PC-9 (cell line): ENCODE measurements at regions not wholly inside any gene's neighbourhood (a gene's known extent, or its start where the extent isn't known, plus 50 kb on each side); places are given as distances from the start of the nearest gene placed in this dataset.
"Not testable (repeated sequence)": the region's sequence is repeated elsewhere in the genome, so short reads cannot be mapped to it uniquely, and the experiment has no call there.

ENCODE experiments used
- EZH2 ChIP-seq: fragments of 200-600 bp; sonication (generic); IDR thresholded peaks from 2 replicates; pipeline ENCODE4 v1.8.0; 2017; ENCODE audit warnings: antibody characterized with exemption, low read depth
- TF ChIP-seq, protein P1 (sequence below): fragments of 200-600 bp; sonication (generic); conservative IDR thresholded peaks from 2 replicates; pipeline ENCODE4 v1.6.1; 2017; ENCODE audit warnings: mixed run types, antibody characterized with exemption, mild to moderate bottlenecking, moderate library complexity

- TF ChIP-seq, protein P1, sequence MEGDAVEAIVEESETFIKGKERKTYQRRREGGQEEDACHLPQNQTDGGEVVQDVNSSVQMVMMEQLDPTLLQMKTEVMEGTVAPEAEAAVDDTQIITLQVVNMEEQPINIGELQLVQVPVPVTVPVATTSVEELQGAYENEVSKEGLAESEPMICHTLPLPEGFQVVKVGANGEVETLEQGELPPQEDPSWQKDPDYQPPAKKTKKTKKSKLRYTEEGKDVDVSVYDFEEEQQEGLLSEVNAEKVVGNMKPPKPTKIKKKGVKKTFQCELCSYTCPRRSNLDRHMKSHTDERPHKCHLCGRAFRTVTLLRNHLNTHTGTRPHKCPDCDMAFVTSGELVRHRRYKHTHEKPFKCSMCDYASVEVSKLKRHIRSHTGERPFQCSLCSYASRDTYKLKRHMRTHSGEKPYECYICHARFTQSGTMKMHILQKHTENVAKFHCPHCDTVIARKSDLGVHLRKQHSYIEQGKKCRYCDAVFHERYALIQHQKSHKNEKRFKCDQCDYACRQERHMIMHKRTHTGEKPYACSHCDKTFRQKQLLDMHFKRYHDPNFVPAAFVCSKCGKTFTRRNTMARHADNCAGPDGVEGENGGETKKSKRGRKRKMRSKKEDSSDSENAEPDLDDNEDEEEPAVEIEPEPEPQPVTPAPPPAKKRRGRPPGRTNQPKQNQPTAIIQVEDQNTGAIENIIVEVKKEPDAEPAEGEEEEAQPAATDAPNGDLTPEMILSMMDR, result not testable (repeated sequence)
- TF ChIP-seq EZH2, result not testable (repeated sequence)
Observed at GRCh38 chrX:63160340-63160739, 190.8 kb downstream of the SPIN4 start.
